ENCODE measurements at regions not wholly inside any gene's neighbourhood (a gene's known extent, or its start where the extent isn't known, plus 50 kb on each side); places are given as distances from the start of the nearest gene placed in this dataset.

GRCh38 chr11:70717936-70718595, 319.7 kb downstream of the CTTN start:
- no peaks in the 10 kb centered on the region; a peak in 2 of 7 replicates for H3K36me3 Mint-ChIP-seq (ENCODE audit: insufficient read depth in 1 of 3, low read depth in 3 of 3)
- no peaks in the 10 kb centered on the region for H3K79me1 ChIP-seq (ENCODE audit: insufficient read depth, low read depth, low read length, poor library complexity, severe bottlenecking)
- no peaks in the 10 kb centered on the region; a peak in 1 of 5 replicates for H3K9me3 Mint-ChIP-seq
- no peak overlapping the region for H3K27ac ChIP-seq (ENCODE audit: insufficient read length, low read depth, low read length)
- no peak overlapping the region for H3T11ph ChIP-seq (ENCODE audit: low read length)
- no peak overlapping the region for H4K8ac ChIP-seq (replicated peaks; ENCODE audit: insufficient read length, low read depth, low read length)
- no CpG with 5 or more reads among the region's 21 CpGs for WGBS (ENCODE audit: extremely low coverage, insufficient read length, low lambda C conversion rate)
- H2BK20ac ChIP-seq (ENCODE audit: low read depth, low read length, poor library complexity, severe bottlenecking) = no peak overlapping the region
- no peak overlapping the region for H2BK120ac ChIP-seq (ENCODE audit: low read depth, low read length, poor library complexity, severe bottlenecking)
- no peak overlapping the region for H3K23ac ChIP-seq (ENCODE audit: insufficient read length, low read depth, low read length)
- H3K27me3 Mint-ChIP-seq (ENCODE audit: low read depth) = peaks cover 6% of the 10 kb centered on the region
- H2BK5ac ChIP-seq (ENCODE audit: insufficient read length, low read length) = no peak overlapping the region
- no peak overlapping the region for H3K9ac ChIP-seq (ENCODE audit: extremely low read depth, insufficient read length, low read length)
- H2BK12ac ChIP-seq (ENCODE audit: insufficient read length, low read depth, low read length) = no peak overlapping the region
- no peak overlapping the region for H4K5ac ChIP-seq (ENCODE audit: insufficient read length, low read depth, low read length)
- no peak overlapping the region for H3K18ac ChIP-seq (ENCODE audit: insufficient read length, low read depth, low read length)
- peaks cover 14 to 28% of the 10 kb centered on the region in 2 experiments for H3K4me1 Mint-ChIP-seq
- no peak overlapping the region for H4K91ac ChIP-seq (ENCODE audit: insufficient read length, low read depth, low read length)
- no peak overlapping the region for H3K4me2 ChIP-seq (ENCODE audit: insufficient read depth, insufficient read length, low read length)
- TF ChIP-seq CTCF (conservative IDR thresholded peaks at IDR 0.05) = no peak
- no peaks in the 10 kb centered on the region for H3K27me3 ChIP-seq (ENCODE audit: insufficient read depth, low read length)
- no peak overlapping the region for H2BK15ac ChIP-seq (ENCODE audit: low read depth, low read length)
- no peak overlapping the region for H3K4me3 Mint-ChIP-seq
- no peak overlapping the region for H3K14ac ChIP-seq (ENCODE audit: insufficient read depth, low read length)
- no peak overlapping the region for H2AFZ ChIP-seq (ENCODE audit: low read length)
- H3K79me2 ChIP-seq (ENCODE audit: insufficient read depth, low read length) = no peaks in the 10 kb centered on the region
- no peak for DNase-seq
- no peak overlapping the region; a peak in 1 of 7 replicates for H3K27ac Mint-ChIP-seq
- no peaks in the 10 kb centered on the region for H4K20me1 ChIP-seq (ENCODE audit: control insufficient read depth, insufficient read depth, insufficient read length)
- no peaks in the 10 kb centered on the region for H3K23me2 ChIP-seq (ENCODE audit: insufficient read length, low read depth, low read length, poor library complexity, severe bottlenecking)
- H3K56ac ChIP-seq (ENCODE audit: insufficient read length, low read depth, low read length) = no peak overlapping the region
- H3K4me1 ChIP-seq (ENCODE audit: insufficient read depth, low read length) = no peaks in the 10 kb centered on the region; the same call in 1 of the 2 replicates
- no peaks in the 10 kb centered on the region for H3K9me3 ChIP-seq (ENCODE audit: control insufficient read depth, low read depth, low read length)
- no peak overlapping the region for H2AK5ac ChIP-seq (ENCODE audit: insufficient read length, low read length)
- no peak overlapping the region for H3K4ac ChIP-seq (ENCODE audit: low read depth, low read length)
